IPS-15b (cell line): ENCODE measurements at regions not wholly inside any gene's neighbourhood (a gene's known extent, or its start where the extent isn't known, plus 50 kb on each side); places are given as distances from the start of the nearest gene placed in this dataset.
"Not testable (repeated sequence)": the region's sequence is repeated elsewhere in the genome, so short reads cannot be mapped to it uniquely, and the experiment has no call there.

Source experiments
- H3K27me3 ChIP-seq: one replicate; pipeline ENCODE4 v1.6.1; 2013; ENCODE audit warnings: low read length; ENCODE audit not compliant: control insufficient read depth, insufficient read depth
- H3K36me3 ChIP-seq: one replicate; pipeline ENCODE4 v1.6.1; 2013; ENCODE audit warnings: low read length; ENCODE audit not compliant: control insufficient read depth, insufficient read depth
- H3K4me1 ChIP-seq: one replicate; pipeline ENCODE4 v1.6.1; 2013; ENCODE audit warnings: mild to moderate bottlenecking, low read length; ENCODE audit not compliant: control insufficient read depth, insufficient read depth
- H3K4me3 ChIP-seq: one replicate; pipeline ENCODE4 v1.5.1; 2013; ENCODE audit warnings: low read depth, low read length
- H3K9ac ChIP-seq: one replicate; pipeline ENCODE4 v1.6.1; 2013; ENCODE audit warnings: low read depth, mild to moderate bottlenecking, low read length
- H3K9me3 ChIP-seq: one replicate; pipeline ENCODE4 v1.6.1; 2013; ENCODE audit warnings: mild to moderate bottlenecking, low read length; ENCODE audit not compliant: control insufficient read depth, insufficient read depth

GRCh38 chr1:221873673-221874072 is 131.8 kb upstream of the DUSP10 start:
- H3K4me3 ChIP-seq, result no peak overlapping the region
- H3K27me3 ChIP-seq, result no peaks in the 10 kb centered on the region
- no peaks in the 10 kb centered on the region for H3K36me3 ChIP-seq
- no peaks in the 10 kb centered on the region for H3K9me3 ChIP-seq
- no peak overlapping the region for H3K9ac ChIP-seq
- H3K4me1 ChIP-seq, result no peaks in the 10 kb centered on the region

GRCh38 chr1:221871056-221871455 is 129.2 kb upstream of the DUSP10 start:
- Histone ChIP-seq H3K9me3 (no peaks in the 10 kb centered on the region), H3K4me3 (no peak overlapping the region), H3K9ac (no peak overlapping the region), H3K27me3 (no peaks in the 10 kb centered on the region), H3K4me1 (no peaks in the 10 kb centered on the region), H3K36me3 (no peaks in the 10 kb centered on the region)

- H3K4me3 ChIP-seq, result no peak overlapping the region
- no peaks in the 10 kb centered on the region for H3K36me3 ChIP-seq
- no peak overlapping the region for H3K9ac ChIP-seq
- H3K9me3 ChIP-seq, result no peaks in the 10 kb centered on the region
- no peaks in the 10 kb centered on the region for H3K27me3 ChIP-seq
- H3K4me1 ChIP-seq, result no peaks in the 10 kb centered on the region
Observed at GRCh38 chr1:221869779-221870178, 127.9 kb upstream of the DUSP10 start.

GRCh38 chr1:221868593-221869303 is 126.9 kb upstream of the DUSP10 start:
- Histone ChIP-seq H3K4me1 (no peaks in the 10 kb centered on the region), H3K27me3 (no peaks in the 10 kb centered on the region), H3K36me3 (no peaks in the 10 kb centered on the region), H3K9ac (no peak overlapping the region), H3K4me3 (no peak overlapping the region), H3K9me3 (no peaks in the 10 kb centered on the region)

- Histone ChIP-seq H3K9me3 (no peaks in the 10 kb centered on the region), H3K4me1 (peaks cover 1% of the 10 kb centered on the region), H3K4me3 (no peak overlapping the region), H3K27me3 (no peaks in the 10 kb centered on the region), H3K36me3 (no peaks in the 10 kb centered on the region), H3K9ac (no peak overlapping the region)
Observed at GRCh38 chr1:221867003-221867402, 125.1 kb upstream of the DUSP10 start.

GRCh38 chr1:221865808-221866207 is 123.9 kb upstream of the DUSP10 start:
- Histone ChIP-seq H3K4me3 (no peak overlapping the region), H3K36me3 (no peaks in the 10 kb centered on the region), H3K4me1 (peaks cover 4% of the 10 kb centered on the region), H3K9me3 (no peaks in the 10 kb centered on the region), H3K9ac (no peak overlapping the region), H3K27me3 (no peaks in the 10 kb centered on the region)

- Histone ChIP-seq H3K27me3 (no peaks in the 10 kb centered on the region), H3K9me3 (no peaks in the 10 kb centered on the region), H3K4me3 (no peak overlapping the region), H3K36me3 (no peaks in the 10 kb centered on the region), H3K9ac (no peak overlapping the region), H3K4me1 (peaks cover 4% of the 10 kb centered on the region)
Observed at GRCh38 chr1:221863635-221864034, 121.7 kb upstream of the DUSP10 start.

GRCh38 chr1:221862971-221863370 is 121.1 kb upstream of the DUSP10 start:
- Histone ChIP-seq H3K4me3 (no peak overlapping the region), H3K4me1 (peaks cover 4% of the 10 kb centered on the region), H3K9ac (no peak overlapping the region), H3K9me3 (no peaks in the 10 kb centered on the region), H3K27me3 (no peaks in the 10 kb centered on the region), H3K36me3 (no peaks in the 10 kb centered on the region)

- no peaks in the 10 kb centered on the region for H3K27me3 ChIP-seq
- H3K9ac ChIP-seq, result no peak overlapping the region
- H3K9me3 ChIP-seq, result no peaks in the 10 kb centered on the region
- peaks cover 4% of the 10 kb centered on the region for H3K4me1 ChIP-seq
- H3K36me3 ChIP-seq, result no peaks in the 10 kb centered on the region
- no peak overlapping the region for H3K4me3 ChIP-seq
Observed at GRCh38 chr1:221858818-221859611, 117.1 kb upstream of the DUSP10 start.

GRCh38 chr1:221857094-221857444 is 115.2 kb upstream of the DUSP10 start:
- not testable (repeated sequence) for H3K27me3 ChIP-seq, H3K36me3 ChIP-seq, H3K4me1 ChIP-seq, H3K9ac ChIP-seq, H3K4me3 ChIP-seq, H3K9me3 ChIP-seq

GRCh38 chr1:221856228-221857093 is 114.6 kb upstream of the DUSP10 start:
- H3K9me3 ChIP-seq, result no peaks in the 10 kb centered on the region

More at GRCh38 chr1:221856228-221857093, 114.6 kb upstream of the DUSP10 start:
- Histone ChIP-seq H3K27me3 (no peaks in the 10 kb centered on the region), H3K9ac (no peak overlapping the region), H3K36me3 (no peaks in the 10 kb centered on the region), H3K4me1 (no peaks in the 10 kb centered on the region), H3K4me3 (no peak overlapping the region)
